Loucy (cell line): ENCODE measurements at regions not wholly inside any gene's neighbourhood (a gene's known extent, or its start where the extent isn't known, plus 50 kb on each side); places are given as distances from the start of the nearest gene placed in this dataset.

ENCODE experiments used
- H2AFZ ChIP-seq: fragments of 200-600 bp; sonication (generic); 2 replicates; pipeline ENCODE4 v1.6.0; 2016; ENCODE audit warnings: antibody characterized with exemption, mild to moderate bottlenecking, low read length, moderate library complexity
- H3F3A ChIP-seq: fragments of 200-600 bp; 2 replicates; pipeline ENCODE4 v1.6.0; 2016; ENCODE audit warnings: antibody characterized with exemption, low read depth, mild to moderate bottlenecking
- H3K27me3 ChIP-seq: fragments of 200-600 bp; sonication (generic); 2 replicates; pipeline ENCODE4 v1.6.1; 2014; ENCODE audit warnings: low read length, mild to moderate bottlenecking; ENCODE audit not compliant: insufficient read depth, poor library complexity, severe bottlenecking
- H3K36me3 ChIP-seq: fragments of 200-600 bp; sonication (generic); 2 replicates; pipeline ENCODE4 v1.6.1; 2016; ENCODE audit warnings: low read length; ENCODE audit not compliant: insufficient read depth
- H3K4me1 ChIP-seq: fragments of 200-600 bp; sonication (generic); 2 replicates; pipeline ENCODE4 v1.5.1; 2014; ENCODE audit warnings: low read length, mild to moderate bottlenecking; ENCODE audit not compliant: insufficient read depth, poor library complexity, severe bottlenecking
- H3K4me2 ChIP-seq: fragments of 200-600 bp; sonication (generic); 2 replicates; pipeline ENCODE4 v1.6.0; 2014; ENCODE audit warnings: antibody characterized with exemption, low read length, low read depth, mild to moderate bottlenecking; ENCODE audit not compliant: poor library complexity, severe bottlenecking
- H3K4me3 ChIP-seq: fragments of 200-600 bp; sonication (generic); 2 replicates; pipeline ENCODE4 v1.5.1; 2014; ENCODE audit warnings: low read length, mild to moderate bottlenecking, mixed read lengths; ENCODE audit not compliant: poor library complexity, severe bottlenecking
- H3K79me2 ChIP-seq: fragments of 200-600 bp; sonication (generic); 2 replicates; pipeline ENCODE4 v1.6.1; 2014; ENCODE audit warnings: low read length; ENCODE audit not compliant: insufficient read depth
- H3K9ac ChIP-seq: fragments of 200-600 bp; sonication (generic); 2 replicates; pipeline ENCODE4 v1.6.0; 2014; ENCODE audit warnings: mild to moderate bottlenecking, low read depth, low read length, moderate library complexity; ENCODE audit not compliant: poor library complexity, severe bottlenecking
- H3K9me2 ChIP-seq: fragments of 200-600 bp; sonication (generic); replicated peaks from 2 replicates; pipeline ENCODE4 v1.6.1; 2016; ENCODE audit warnings: low read depth, low read length, mixed read lengths
- H3K9me3 ChIP-seq: fragments of 200-600 bp; sonication (generic); 2 replicates; pipeline ENCODE4 v1.6.1; 2014; ENCODE audit warnings: mild to moderate bottlenecking, antibody characterized with exemption, low read length, low read depth; ENCODE audit not compliant: insufficient read depth
- H4K20me1 ChIP-seq: fragments of 200-600 bp; sonication (generic); 2 replicates; pipeline ENCODE4 v1.6.0; 2014; ENCODE audit warnings: antibody characterized with exemption, low read length, mild to moderate bottlenecking; ENCODE audit not compliant: insufficient read depth, poor library complexity, severe bottlenecking
- CTCF ChIP-seq: fragments of 200-600 bp; sonication (generic); conservative IDR thresholded peaks from 2 replicates; pipeline ENCODE4 v1.5.1; 2014; ENCODE audit warnings: mild to moderate bottlenecking, antibody characterized with exemption, low read length
- EZH2phosphoT487 ChIP-seq: fragments of 200-600 bp; IDR thresholded peaks from 2 replicates; pipeline ENCODE4 v1.6.1; 2018; ENCODE audit warnings: antibody characterized with exemption, mild to moderate bottlenecking, moderate library complexity, borderline replicate concordance

GRCh38 chr5:173514661-173515060, 101.8 kb downstream of the BOD1 start:
- no peaks in the 10 kb centered on the region for H3K4me1 ChIP-seq
- TF ChIP-seq EZH2phosphoT487 (no peak), CTCF (no peak)

GRCh38 chr5:173513521-173513991, 102.9 kb downstream of the BOD1 start:
- Histone ChIP-seq H4K20me1 (no peaks in the 10 kb centered on the region), H3K4me2 (no peak overlapping the region), H3K9me2 (no peaks in the 10 kb centered on the region), H3K27me3 (no peaks in the 10 kb centered on the region), H3K36me3 (no peaks in the 10 kb centered on the region), H3K79me2 (no peaks in the 10 kb centered on the region), H3K9ac (no peak overlapping the region), H3F3A (no peaks in the 10 kb centered on the region), H3K4me3 (no peak overlapping the region), H3K4me1 (no peaks in the 10 kb centered on the region), H2AFZ (no peak overlapping the region), H3K9me3 (no peaks in the 10 kb centered on the region)
- TF ChIP-seq CTCF (no peak), EZH2phosphoT487 (no peak)

More at GRCh38 chr5:173514661-173515060, 101.8 kb downstream of the BOD1 start:
- no peak overlapping the region for H3K4me3 ChIP-seq
- no peak overlapping the region for H3K4me2 ChIP-seq
- no peaks in the 10 kb centered on the region for H3K9me2 ChIP-seq
- no peaks in the 10 kb centered on the region for H3K9me3 ChIP-seq
- H3K79me2 ChIP-seq, result no peaks in the 10 kb centered on the region
- no peak overlapping the region for H3K9ac ChIP-seq
- H3K36me3 ChIP-seq, result no peaks in the 10 kb centered on the region
- no peaks in the 10 kb centered on the region for H3K27me3 ChIP-seq
- no peaks in the 10 kb centered on the region for H3F3A ChIP-seq
- H2AFZ ChIP-seq, result no peak overlapping the region
- no peaks in the 10 kb centered on the region for H4K20me1 ChIP-seq

- Histone ChIP-seq H3K9me3 (no peaks in the 10 kb centered on the region), H3K27me3 (no peaks in the 10 kb centered on the region), H3K9ac (no peak overlapping the region), H3K36me3 (no peaks in the 10 kb centered on the region), H2AFZ (no peak overlapping the region), H3F3A (no peaks in the 10 kb centered on the region), H3K4me3 (no peak overlapping the region), H3K9me2 (no peaks in the 10 kb centered on the region), H3K4me1 (no peaks in the 10 kb centered on the region), H3K79me2 (no peaks in the 10 kb centered on the region), H3K4me2 (no peak overlapping the region), H4K20me1 (no peaks in the 10 kb centered on the region)
- TF ChIP-seq EZH2phosphoT487, result no peak
- TF ChIP-seq CTCF, result no peak
Observed at GRCh38 chr5:173512637-173513435, 103.6 kb downstream of the BOD1 start.
